Activated CD8-positive, alpha-beta T cell treated with anti-CD3 and anti-CD28 coated beads for 36 hours (primary cell): ENCODE measurements at regions not wholly inside any gene's neighbourhood (a gene's known extent, or its start where the extent isn't known, plus 50 kb on each side); places are given as distances from the start of the nearest gene placed in this dataset.

Experiments
- ATAC-seq: fragments of 200-7000 bp; cut with Tn5 transposase; one replicate; pipeline ENCODE4 v1.10.0; 2021; ENCODE audit warnings: mild to moderate bottlenecking, moderate library complexity
- CTCF ChIA-PET: fragments of 350-600 bp; sonication (Branson Sonifier 250); formaldehyde crosslinking; loops from one replicate; lab custom pipeline; 2021; ENCODE audit warnings: antibody characterized with exemption; lab: Charles Lee
- POLR2A ChIA-PET: fragments of 350-600 bp; sonication (Branson Sonifier 250); formaldehyde crosslinking; loops from one replicate; lab custom pipeline; 2021; ENCODE audit warnings: antibody characterized with exemption; lab: Charles Lee
- DNase-seq: peaks from one replicate; pipeline ENCODE4 v3.0.0-alpha.2; 2020
- H3K27ac Mint-ChIP-seq: one replicate; pipeline ENCODE4 v1.8.0; 2021; ENCODE audit warnings: mild to moderate bottlenecking, mixed read lengths
- H3K27me3 Mint-ChIP-seq: one replicate; pipeline ENCODE4 v1.8.0; 2021; ENCODE audit warnings: mixed read lengths
- H3K36me3 Mint-ChIP-seq: one replicate; pipeline ENCODE4 v1.8.0; 2021; ENCODE audit warnings: low read depth, mixed read lengths
- H3K4me1 Mint-ChIP-seq: one replicate; pipeline ENCODE4 v1.8.0; 2021; ENCODE audit warnings: low read depth, mixed read lengths
- H3K4me3 Mint-ChIP-seq: one replicate; pipeline ENCODE4 v1.8.0; 2021; ENCODE audit warnings: mild to moderate bottlenecking, moderate library complexity, mixed read lengths
- H3K9me3 Mint-ChIP-seq: one replicate; pipeline ENCODE4 v1.8.0; 2021; ENCODE audit warnings: mixed read lengths
- intact Hi-C: fragments of 100-400 bp; cut with micrococcal nuclease; formaldehyde crosslinking; loops from one replicate; pipeline ENCODE4 v1.10.0; 2022
- TF ChIP-seq, protein P1 (sequence below): fragments of 200-600 bp; IDR thresholded peaks from one replicate; pipeline ENCODE4 v1.8.0; 2022; ENCODE audit warnings: antibody characterized with exemption, mild to moderate bottlenecking

DNA sequence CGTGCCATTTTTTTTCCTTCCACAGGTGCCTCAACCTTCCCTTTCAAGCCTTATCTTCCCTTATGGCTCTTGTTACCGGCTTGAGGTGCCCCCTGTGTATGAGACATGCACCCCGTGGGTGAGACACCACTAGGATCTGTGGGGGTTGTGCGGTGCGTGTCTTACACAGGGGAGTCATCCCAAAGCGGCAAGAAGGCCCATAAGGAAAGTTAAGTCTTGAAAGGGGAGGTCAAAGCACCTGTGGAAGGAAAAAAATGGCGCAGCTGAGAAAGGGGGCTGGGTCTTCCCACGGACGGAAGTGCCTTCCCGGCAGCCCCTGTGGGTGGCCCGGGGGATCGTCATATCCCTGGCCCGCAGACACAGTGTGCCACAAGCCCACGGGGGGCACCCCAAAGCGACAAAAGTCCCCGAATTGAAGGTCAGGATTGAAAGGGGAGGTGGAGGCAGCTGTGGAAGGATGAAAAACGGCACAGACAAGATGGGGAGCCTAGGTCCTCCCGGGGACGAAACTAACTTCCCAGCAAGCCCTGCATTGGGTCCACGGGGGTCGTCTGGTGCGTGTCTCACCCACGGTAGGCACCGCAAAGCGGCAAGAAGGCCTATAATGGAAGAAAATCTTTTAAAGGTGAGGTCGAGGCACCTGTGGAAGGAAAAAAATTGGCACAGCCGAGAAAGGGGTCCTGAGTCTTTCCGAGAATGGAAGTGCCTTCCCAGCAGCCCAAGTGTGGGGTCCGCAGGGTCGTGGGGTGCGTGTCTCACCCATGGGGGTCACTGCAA is 273.3 kb downstream of the ALG10 start:
- ATAC-seq, result no peak
- no peaks in the 10 kb centered on the region for H3K4me1 Mint-ChIP-seq
- intact Hi-C loops, result no loop called here
- CTCF ChIA-PET, result no interaction called here
- no peak overlapping the region for H3K4me3 Mint-ChIP-seq
- H3K9me3 Mint-ChIP-seq, result peaks cover 32% of the 10 kb centered on the region
- no peak overlapping the region for H3K27ac Mint-ChIP-seq
- POLR2A ChIA-PET, result no interaction called here
- TF ChIP-seq, protein P1, sequence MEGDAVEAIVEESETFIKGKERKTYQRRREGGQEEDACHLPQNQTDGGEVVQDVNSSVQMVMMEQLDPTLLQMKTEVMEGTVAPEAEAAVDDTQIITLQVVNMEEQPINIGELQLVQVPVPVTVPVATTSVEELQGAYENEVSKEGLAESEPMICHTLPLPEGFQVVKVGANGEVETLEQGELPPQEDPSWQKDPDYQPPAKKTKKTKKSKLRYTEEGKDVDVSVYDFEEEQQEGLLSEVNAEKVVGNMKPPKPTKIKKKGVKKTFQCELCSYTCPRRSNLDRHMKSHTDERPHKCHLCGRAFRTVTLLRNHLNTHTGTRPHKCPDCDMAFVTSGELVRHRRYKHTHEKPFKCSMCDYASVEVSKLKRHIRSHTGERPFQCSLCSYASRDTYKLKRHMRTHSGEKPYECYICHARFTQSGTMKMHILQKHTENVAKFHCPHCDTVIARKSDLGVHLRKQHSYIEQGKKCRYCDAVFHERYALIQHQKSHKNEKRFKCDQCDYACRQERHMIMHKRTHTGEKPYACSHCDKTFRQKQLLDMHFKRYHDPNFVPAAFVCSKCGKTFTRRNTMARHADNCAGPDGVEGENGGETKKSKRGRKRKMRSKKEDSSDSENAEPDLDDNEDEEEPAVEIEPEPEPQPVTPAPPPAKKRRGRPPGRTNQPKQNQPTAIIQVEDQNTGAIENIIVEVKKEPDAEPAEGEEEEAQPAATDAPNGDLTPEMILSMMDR, result no peak
- peaks cover 2% of the 10 kb centered on the region for H3K36me3 Mint-ChIP-seq
- no peaks in the 10 kb centered on the region for H3K27me3 Mint-ChIP-seq
- DNase-seq, result no peak

DNA sequence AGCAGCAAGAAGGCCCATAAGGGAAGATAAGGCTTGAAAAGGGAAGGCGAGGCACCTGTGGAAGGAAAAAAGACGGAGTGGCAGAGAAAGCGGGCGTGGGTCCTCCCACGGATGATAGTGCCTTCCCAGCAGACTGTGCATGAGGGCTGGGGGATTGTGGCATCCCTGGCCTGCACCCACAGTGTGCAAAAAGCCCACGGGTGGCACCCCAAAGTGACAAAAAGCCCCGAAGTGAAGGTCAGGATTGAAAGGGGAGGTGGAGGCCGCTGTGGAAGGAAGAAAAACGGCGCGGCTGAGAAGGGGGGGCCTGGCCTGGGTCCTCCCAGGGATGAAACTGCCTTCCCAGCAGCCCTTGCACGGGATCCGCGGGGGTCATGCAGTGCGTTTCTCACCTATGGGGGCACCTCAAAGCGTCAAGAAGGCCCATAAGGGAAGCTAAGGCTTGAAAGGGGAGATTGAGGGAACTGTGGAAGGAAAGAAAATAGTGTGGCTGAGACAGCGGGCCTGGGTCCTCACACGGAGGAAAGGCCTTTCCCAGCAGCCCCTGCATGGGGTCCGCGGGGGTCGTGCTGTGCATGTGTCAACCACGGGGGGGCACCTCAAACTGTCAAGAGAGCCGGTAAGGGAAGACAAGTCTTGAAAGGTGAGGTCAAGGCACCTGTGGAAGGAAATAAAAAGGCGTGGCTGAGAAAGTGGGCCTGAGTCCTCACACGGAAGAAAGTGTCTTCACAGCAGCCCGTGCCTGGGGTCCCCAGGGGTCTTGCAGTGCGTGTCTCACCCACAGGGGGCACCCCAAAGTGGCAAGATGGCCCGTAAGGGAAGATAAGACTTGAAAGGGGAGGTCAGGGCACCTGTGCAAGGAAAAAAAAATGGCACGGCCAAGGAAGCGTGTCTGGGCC is 274.1 kb downstream of the ALG10 start:
- intact Hi-C loops, result no loop called here
- no peaks in the 10 kb centered on the region for H3K4me1 Mint-ChIP-seq
- DNase-seq (no peak), ATAC-seq (no peak)
- H3K27me3 Mint-ChIP-seq, result no peaks in the 10 kb centered on the region
- TF ChIP-seq, protein P1, result no peak
- no peak overlapping the region for H3K27ac Mint-ChIP-seq
- peaks cover 38% of the 10 kb centered on the region for H3K9me3 Mint-ChIP-seq
- ChIA-PET POLR2A (no interaction called here), CTCF (no interaction called here)
- H3K4me3 Mint-ChIP-seq, result no peak overlapping the region
- H3K36me3 Mint-ChIP-seq, result peaks cover 2% of the 10 kb centered on the region

DNA sequence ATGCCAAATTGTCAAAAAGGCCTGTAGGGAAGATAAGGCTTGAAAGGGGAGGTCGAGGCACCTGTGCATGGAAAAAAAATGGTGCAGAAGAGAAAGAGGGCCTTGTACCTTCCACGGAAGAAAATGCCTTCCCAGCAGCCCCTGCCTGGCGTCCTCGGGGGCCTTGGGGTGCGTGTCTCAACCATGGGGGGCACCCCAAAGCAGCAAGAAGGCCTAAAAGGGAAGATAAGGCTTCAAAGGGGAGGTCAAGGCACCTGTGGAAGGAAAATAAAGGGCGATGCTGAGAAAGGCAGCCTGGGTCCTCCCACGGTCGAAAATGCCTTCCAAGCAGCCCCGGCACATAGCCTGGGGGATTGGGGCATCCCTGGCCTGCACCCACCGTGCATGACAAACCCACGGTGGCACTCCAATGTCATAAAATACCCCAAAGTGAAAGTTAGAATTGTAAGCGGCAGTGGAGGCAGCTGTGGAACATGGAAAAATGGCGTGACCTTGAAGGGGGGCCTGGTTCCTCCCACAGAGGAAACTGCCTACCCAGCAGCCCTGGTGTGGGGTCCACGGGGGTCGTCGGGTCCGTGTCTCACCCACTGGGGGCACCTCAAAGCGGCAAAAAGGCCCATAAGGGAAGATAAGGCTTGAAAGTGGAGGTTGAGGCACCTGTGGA is 275.0 kb downstream of the ALG10 start:
- Mint-ChIP-seq H3K36me3 (peaks cover 2% of the 10 kb centered on the region), H3K4me1 (no peaks in the 10 kb centered on the region), H3K27me3 (no peaks in the 10 kb centered on the region), H3K27ac (no peak overlapping the region), H3K9me3 (peaks cover 45% of the 10 kb centered on the region), H3K4me3 (no peak overlapping the region)
- ChIA-PET CTCF (no interaction called here), POLR2A (no interaction called here)
- TF ChIP-seq, protein P1, result no peak
- ATAC-seq, result no peak
- intact Hi-C loops, result no loop called here
- no peak for DNase-seq

DNA sequence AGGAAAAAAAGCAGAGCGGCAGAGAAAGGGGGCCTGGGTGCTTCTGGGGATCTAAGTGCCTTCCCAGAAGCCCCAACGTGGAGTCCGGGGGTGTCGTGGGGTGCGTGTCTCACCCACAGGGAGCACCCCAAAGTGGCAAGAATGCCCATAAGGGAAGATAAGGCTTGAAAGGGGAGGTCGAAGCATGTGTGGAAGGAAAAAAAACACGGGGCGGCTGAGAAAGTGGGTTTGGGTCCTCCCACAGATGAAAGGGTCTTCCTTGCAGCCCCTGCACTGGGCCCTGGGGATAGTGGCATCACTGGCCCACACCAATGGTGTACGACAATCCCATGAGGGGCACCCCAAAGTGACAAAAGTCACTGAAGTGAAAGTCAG is 275.5 kb downstream of the ALG10 start:
- peaks cover 49% of the 10 kb centered on the region for H3K9me3 Mint-ChIP-seq
- no peak overlapping the region for H3K27ac Mint-ChIP-seq
- no peak for ATAC-seq
- H3K4me1 Mint-ChIP-seq, result no peaks in the 10 kb centered on the region
- no peak overlapping the region for H3K4me3 Mint-ChIP-seq
- ChIA-PET POLR2A (no interaction called here), CTCF (no interaction called here)
- TF ChIP-seq, protein P1, result no peak
- no peak for DNase-seq
- intact Hi-C loops, result no loop called here
- H3K36me3 Mint-ChIP-seq, result peaks cover 2% of the 10 kb centered on the region
- no peaks in the 10 kb centered on the region for H3K27me3 Mint-ChIP-seq
